DOHH2 (cell line): ENCODE measurements at regions not wholly inside any gene's neighbourhood (a gene's known extent, or its start where the extent isn't known, plus 50 kb on each side); places are given as distances from the start of the nearest gene placed in this dataset.

Experiments used
- EZH2phosphoT487 ChIP-seq: fragments of 200-600 bp; sonication (generic); IDR thresholded peaks from 2 replicates; pipeline ENCODE4 v1.6.1; 2017; ENCODE audit warnings: borderline replicate concordance, mild to moderate bottlenecking, antibody characterized with exemption, low read length, moderate library complexity, mixed read lengths
- TF ChIP-seq, protein P1 (sequence below): fragments of 200-600 bp; sonication (generic); IDR thresholded peaks from one replicate; pipeline ENCODE4 v1.5.1; 2014; ENCODE audit warnings: antibody characterized with exemption, mild to moderate bottlenecking, low read depth, low read length; ENCODE audit not compliant: poor library complexity, severe bottlenecking

DNA sequence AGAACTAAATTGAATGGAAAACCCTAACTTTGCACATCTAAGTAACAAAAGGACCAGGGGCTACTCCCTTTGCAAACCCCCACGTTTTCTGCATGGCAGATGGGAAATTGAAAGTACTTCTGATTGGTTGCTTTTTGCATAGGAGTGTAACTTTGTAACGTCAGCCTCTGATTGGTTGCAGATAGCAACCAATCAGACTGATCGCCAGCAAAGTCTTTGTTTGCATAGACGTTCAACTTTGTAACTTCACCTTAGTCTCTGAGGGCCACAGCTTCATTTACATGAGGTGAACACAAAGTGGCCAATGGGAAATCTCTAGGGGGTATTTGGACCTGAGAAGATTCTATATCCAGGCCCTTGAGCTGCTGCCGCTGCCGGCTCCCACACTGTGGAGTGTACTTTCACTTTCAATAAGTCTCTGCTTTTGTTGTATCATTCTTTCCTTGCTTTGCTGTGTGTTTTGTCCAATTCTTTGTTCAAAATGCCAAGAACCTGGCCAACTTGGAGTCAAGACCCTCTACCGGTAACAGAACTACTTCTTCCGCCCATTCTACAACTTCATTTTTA, 102.5 kb upstream of the PRICKLE1 start:
- TF ChIP-seq, protein P1, sequence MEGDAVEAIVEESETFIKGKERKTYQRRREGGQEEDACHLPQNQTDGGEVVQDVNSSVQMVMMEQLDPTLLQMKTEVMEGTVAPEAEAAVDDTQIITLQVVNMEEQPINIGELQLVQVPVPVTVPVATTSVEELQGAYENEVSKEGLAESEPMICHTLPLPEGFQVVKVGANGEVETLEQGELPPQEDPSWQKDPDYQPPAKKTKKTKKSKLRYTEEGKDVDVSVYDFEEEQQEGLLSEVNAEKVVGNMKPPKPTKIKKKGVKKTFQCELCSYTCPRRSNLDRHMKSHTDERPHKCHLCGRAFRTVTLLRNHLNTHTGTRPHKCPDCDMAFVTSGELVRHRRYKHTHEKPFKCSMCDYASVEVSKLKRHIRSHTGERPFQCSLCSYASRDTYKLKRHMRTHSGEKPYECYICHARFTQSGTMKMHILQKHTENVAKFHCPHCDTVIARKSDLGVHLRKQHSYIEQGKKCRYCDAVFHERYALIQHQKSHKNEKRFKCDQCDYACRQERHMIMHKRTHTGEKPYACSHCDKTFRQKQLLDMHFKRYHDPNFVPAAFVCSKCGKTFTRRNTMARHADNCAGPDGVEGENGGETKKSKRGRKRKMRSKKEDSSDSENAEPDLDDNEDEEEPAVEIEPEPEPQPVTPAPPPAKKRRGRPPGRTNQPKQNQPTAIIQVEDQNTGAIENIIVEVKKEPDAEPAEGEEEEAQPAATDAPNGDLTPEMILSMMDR = no peak
- no peak for TF ChIP-seq EZH2phosphoT487
